GM23338 (cell line): ENCODE measurements at regions not wholly inside any gene's neighbourhood (a gene's known extent, or its start where the extent isn't known, plus 50 kb on each side); places are given as distances from the start of the nearest gene placed in this dataset.

ENCODE experiments used
- ATAC-seq: fragments of 200-7000 bp; cut with Tn5 transposase; 3 replicates; pipeline ENCODE4 v1.9.1; 2020
- DNase-seq: peaks from one replicate; pipeline ENCODE4 v3.0.0-alpha.2; 2015; ENCODE audit warnings: low spot score
- H2AFZ ChIP-seq: fragments of 200-600 bp; sonication (generic); 2 replicates; pipeline ENCODE4 v1.8.0; 2016; ENCODE audit warnings: antibody characterized with exemption, mild to moderate bottlenecking, moderate library complexity
- H3F3A ChIP-seq: fragments of 200-600 bp; sonication (generic); replicated peaks from 2 replicates; pipeline ENCODE4 v1.8.0; 2017; ENCODE audit warnings: antibody characterized with exemption, mixed run types, low read depth
- H3K27ac ChIP-seq: fragments of 200-600 bp; sonication (generic); 2 replicates; pipeline ENCODE4 v1.6.1; 2016; ENCODE audit warnings: low read depth
- H3K27me3 ChIP-seq: fragments of 200-600 bp; sonication (generic); 2 replicates; pipeline ENCODE4 v1.8.0; 2016; ENCODE audit warnings: mild to moderate bottlenecking, mixed run types, moderate library complexity; ENCODE audit not compliant: insufficient read depth
- H3K36me3 ChIP-seq: fragments of 200-600 bp; sonication (generic); 2 replicates; pipeline ENCODE4 v1.8.0; 2016; ENCODE audit warnings: mild to moderate bottlenecking; ENCODE audit not compliant: insufficient read depth
- H3K4me1 ChIP-seq: fragments of 200-600 bp; sonication (generic); 2 replicates; pipeline ENCODE4 v1.8.0; 2016; ENCODE audit warnings: mild to moderate bottlenecking, moderate library complexity; ENCODE audit not compliant: insufficient read depth
- H3K4me2 ChIP-seq: fragments of 200-600 bp; sonication (generic); 2 replicates; pipeline ENCODE4 v1.7.1; 2017; ENCODE audit warnings: mixed run types
- H3K4me3 ChIP-seq: fragments of 200-600 bp; sonication (generic); 2 replicates; pipeline ENCODE4 v1.6.1; 2016; ENCODE audit warnings: mixed run types
- H3K79me2 ChIP-seq: fragments of 200-600 bp; sonication (generic); replicated peaks from 2 replicates; pipeline ENCODE4 v1.8.0; 2017; ENCODE audit warnings: mild to moderate bottlenecking; ENCODE audit not compliant: insufficient read depth
- H3K9me2 ChIP-seq: fragments of 200-600 bp; sonication (generic); 2 replicates; pipeline ENCODE4 v1.8.0; 2017; ENCODE audit not compliant: insufficient read depth
- H4K20me1 ChIP-seq: fragments of 200-600 bp; sonication (generic); replicated peaks from 2 replicates; pipeline ENCODE4 v1.8.0; 2017; ENCODE audit warnings: mild to moderate bottlenecking; ENCODE audit not compliant: insufficient read depth
- H3K27ac Mint-ChIP-seq: 2 replicates; pipeline ENCODE4 v1.8.0; 2020; ENCODE audit warnings: inconsistent platforms, mild to moderate bottlenecking, moderate library complexity, mixed read lengths
- H3K27me3 Mint-ChIP-seq: 3 replicates; pipeline ENCODE4 v1.8.0; 2022; ENCODE audit warnings: low read depth, mild to moderate bottlenecking, moderate library complexity, mixed read lengths, inconsistent platforms; ENCODE audit not compliant: insufficient read depth, poor library complexity
- H3K36me3 Mint-ChIP-seq: 3 replicates; pipeline ENCODE4 v1.8.0; 2021; ENCODE audit warnings: low read depth, mild to moderate bottlenecking, inconsistent platforms, moderate library complexity, mixed read lengths
- H3K4me1 Mint-ChIP-seq: 3 replicates; pipeline ENCODE4 v1.8.0; 2020; ENCODE audit warnings: mild to moderate bottlenecking, inconsistent platforms, mixed read lengths
- H3K4me3 Mint-ChIP-seq: 3 replicates; pipeline ENCODE4 v1.8.0; 2021; ENCODE audit warnings: moderate library complexity, mild to moderate bottlenecking, inconsistent platforms, mixed read lengths
- H3K9me3 Mint-ChIP-seq: 3 replicates; pipeline ENCODE4 v1.8.0; 2020; ENCODE audit warnings: moderate library complexity, mild to moderate bottlenecking, inconsistent platforms, mixed read lengths
- CREB1 ChIP-seq: fragments of 250-450 bp; sonication (Bioruptor Pico); IDR thresholded peaks from 2 replicates; pipeline ENCODE4 v1.5.0; 2020; ENCODE audit warnings: low read depth, mild to moderate bottlenecking, moderate library complexity
- ETS1 ChIP-seq: IDR thresholded peaks from 2 replicates; pipeline ENCODE4 v1.6.1; 2016; ENCODE audit warnings: antibody characterized with exemption
- EZH2 ChIP-seq: fragments of 200-600 bp; sonication (generic); IDR thresholded peaks from one replicate; pipeline ENCODE4 v1.8.0; 2017; ENCODE audit warnings: antibody characterized with exemption, mild to moderate bottlenecking, low read depth; ENCODE audit not compliant: unreplicated experiment
- EZH2phosphoT487 ChIP-seq: fragments of 200-600 bp; sonication (generic); IDR thresholded peaks from one replicate; pipeline ENCODE4 v1.8.1; 2018; ENCODE audit warnings: antibody characterized with exemption; ENCODE audit not compliant: unreplicated experiment
- JUNB ChIP-seq: IDR thresholded peaks from one replicate; pipeline ENCODE4 v1.6.1; 2016; ENCODE audit warnings: antibody characterized with exemption; ENCODE audit not compliant: unreplicated experiment
- STAT1 ChIP-seq: IDR thresholded peaks from one replicate; pipeline ENCODE4 v1.6.1; 2016; ENCODE audit warnings: antibody characterized with exemption; ENCODE audit not compliant: unreplicated experiment
- TF ChIP-seq, protein P1 (sequence below): IDR thresholded peaks from one replicate; pipeline ENCODE4 v1.6.1; 2018; ENCODE audit warnings: antibody characterized with exemption; ENCODE audit not compliant: unreplicated experiment

GRCh38 chr4:126736133-126736518 lies 896.6 kb upstream of the INTU start:
- Mint-ChIP-seq H3K4me1 (no peaks in the 10 kb centered on the region), H3K36me3 (no peaks in the 10 kb centered on the region), H3K4me3 (no peak overlapping the region), H3K9me3 (no peaks in the 10 kb centered on the region; the same call in 2 of the 3 replicates), H3K27ac (no peak overlapping the region), H3K27me3 (no peaks in the 10 kb centered on the region)
- no peak for ATAC-seq
- no peak overlapping the region for H3K4me2 ChIP-seq
- H3K27ac ChIP-seq, result no peak overlapping the region
- H3K79me2 ChIP-seq, result no peaks in the 10 kb centered on the region
- no peaks in the 10 kb centered on the region for H3F3A ChIP-seq
- no peaks in the 10 kb centered on the region for H3K27me3 ChIP-seq
- no peak overlapping the region for H3K4me3 ChIP-seq
- no peak overlapping the region for H2AFZ ChIP-seq
- H3K9me2 ChIP-seq, result peaks cover 3% of the 10 kb centered on the region; the same call in 1 of the 2 replicates
- no peaks in the 10 kb centered on the region for H4K20me1 ChIP-seq
- no peaks in the 10 kb centered on the region for H3K36me3 ChIP-seq
- no peak for DNase-seq
- no peaks in the 10 kb centered on the region for H3K4me1 ChIP-seq
- TF ChIP-seq, protein P1, sequence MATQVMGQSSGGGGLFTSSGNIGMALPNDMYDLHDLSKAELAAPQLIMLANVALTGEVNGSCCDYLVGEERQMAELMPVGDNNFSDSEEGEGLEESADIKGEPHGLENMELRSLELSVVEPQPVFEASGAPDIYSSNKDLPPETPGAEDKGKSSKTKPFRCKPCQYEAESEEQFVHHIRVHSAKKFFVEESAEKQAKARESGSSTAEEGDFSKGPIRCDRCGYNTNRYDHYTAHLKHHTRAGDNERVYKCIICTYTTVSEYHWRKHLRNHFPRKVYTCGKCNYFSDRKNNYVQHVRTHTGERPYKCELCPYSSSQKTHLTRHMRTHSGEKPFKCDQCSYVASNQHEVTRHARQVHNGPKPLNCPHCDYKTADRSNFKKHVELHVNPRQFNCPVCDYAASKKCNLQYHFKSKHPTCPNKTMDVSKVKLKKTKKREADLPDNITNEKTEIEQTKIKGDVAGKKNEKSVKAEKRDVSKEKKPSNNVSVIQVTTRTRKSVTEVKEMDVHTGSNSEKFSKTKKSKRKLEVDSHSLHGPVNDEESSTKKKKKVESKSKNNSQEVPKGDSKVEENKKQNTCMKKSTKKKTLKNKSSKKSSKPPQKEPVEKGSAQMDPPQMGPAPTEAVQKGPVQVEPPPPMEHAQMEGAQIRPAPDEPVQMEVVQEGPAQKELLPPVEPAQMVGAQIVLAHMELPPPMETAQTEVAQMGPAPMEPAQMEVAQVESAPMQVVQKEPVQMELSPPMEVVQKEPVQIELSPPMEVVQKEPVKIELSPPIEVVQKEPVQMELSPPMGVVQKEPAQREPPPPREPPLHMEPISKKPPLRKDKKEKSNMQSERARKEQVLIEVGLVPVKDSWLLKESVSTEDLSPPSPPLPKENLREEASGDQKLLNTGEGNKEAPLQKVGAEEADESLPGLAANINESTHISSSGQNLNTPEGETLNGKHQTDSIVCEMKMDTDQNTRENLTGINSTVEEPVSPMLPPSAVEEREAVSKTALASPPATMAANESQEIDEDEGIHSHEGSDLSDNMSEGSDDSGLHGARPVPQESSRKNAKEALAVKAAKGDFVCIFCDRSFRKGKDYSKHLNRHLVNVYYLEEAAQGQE, result no peak
- no peak for TF ChIP-seq JUNB
- no peak for TF ChIP-seq ETS1

- Histone ChIP-seq H3K27ac (no peak overlapping the region), H3K9me2 (peaks cover 3% of the 10 kb centered on the region; the same call in 1 of the 2 replicates), H3K4me3 (no peak overlapping the region), H3K4me2 (no peak overlapping the region), H3K79me2 (no peaks in the 10 kb centered on the region), H3K27me3 (no peaks in the 10 kb centered on the region), H2AFZ (no peak overlapping the region), H3F3A (no peaks in the 10 kb centered on the region), H4K20me1 (no peaks in the 10 kb centered on the region), H3K36me3 (no peaks in the 10 kb centered on the region), H3K4me1 (no peaks in the 10 kb centered on the region)
- ATAC-seq (no peak), DNase-seq (no peak)
- Mint-ChIP-seq H3K4me1 (no peaks in the 10 kb centered on the region), H3K36me3 (no peaks in the 10 kb centered on the region), H3K4me3 (no peak overlapping the region), H3K27ac (no peak overlapping the region), H3K9me3 (no peaks in the 10 kb centered on the region; the same call in 2 of the 3 replicates), H3K27me3 (no peaks in the 10 kb centered on the region)
- TF ChIP-seq CREB1 (CRISPR knock-in tag) (no peak), JUNB (no peak), EZH2 (no peak), EZH2phosphoT487 (no peak), STAT1 (no peak), ETS1 (no peak)
- TF ChIP-seq, protein P1, result no peak
Observed at GRCh38 chr4:126737899-126738526, 894.7 kb upstream of the INTU start.
